ENCODE measurements at regions not wholly inside any gene's neighbourhood (a gene's known extent, or its start where the extent isn't known, plus 50 kb on each side); places are given as distances from the start of the nearest gene placed in this dataset.

- no peak for TF ChIP-seq CTCF (IDR thresholded peaks at IDR 0.05)
- TF ChIP-seq POLR2AphosphoS5 (IDR thresholded peaks at IDR 0.05; ENCODE audit: insufficient read depth in 1 of 2, low read depth in 1 of 2), result no peak
These were observed 88.3 kb upstream of the CTNNB1 start for GRCh38 chr3:41111011-41111410.
